ENCODE measurements at regions not wholly inside any gene's neighbourhood (a gene's known extent, or its start where the extent isn't known, plus 50 kb on each side); places are given as distances from the start of the nearest gene placed in this dataset.

GRCh38 chr15:52844823-52845222 lies 54.7 kb upstream of the ONECUT1 start:
- H3K36me3 ChIP-seq: no peaks in the 10 kb centered on the region
- DNase-seq (ENCODE audit: extremely low spot score): no peak
- H3K27ac ChIP-seq (replicated peaks in 1 of 4): no peak overlapping the region
- H3K4me1 ChIP-seq: no peaks in the 10 kb centered on the region
- no peak for TF ChIP-seq POLR2A (IDR thresholded peaks at IDR 0.05; ENCODE audit: low read depth)
- TF ChIP-seq, protein P1, sequence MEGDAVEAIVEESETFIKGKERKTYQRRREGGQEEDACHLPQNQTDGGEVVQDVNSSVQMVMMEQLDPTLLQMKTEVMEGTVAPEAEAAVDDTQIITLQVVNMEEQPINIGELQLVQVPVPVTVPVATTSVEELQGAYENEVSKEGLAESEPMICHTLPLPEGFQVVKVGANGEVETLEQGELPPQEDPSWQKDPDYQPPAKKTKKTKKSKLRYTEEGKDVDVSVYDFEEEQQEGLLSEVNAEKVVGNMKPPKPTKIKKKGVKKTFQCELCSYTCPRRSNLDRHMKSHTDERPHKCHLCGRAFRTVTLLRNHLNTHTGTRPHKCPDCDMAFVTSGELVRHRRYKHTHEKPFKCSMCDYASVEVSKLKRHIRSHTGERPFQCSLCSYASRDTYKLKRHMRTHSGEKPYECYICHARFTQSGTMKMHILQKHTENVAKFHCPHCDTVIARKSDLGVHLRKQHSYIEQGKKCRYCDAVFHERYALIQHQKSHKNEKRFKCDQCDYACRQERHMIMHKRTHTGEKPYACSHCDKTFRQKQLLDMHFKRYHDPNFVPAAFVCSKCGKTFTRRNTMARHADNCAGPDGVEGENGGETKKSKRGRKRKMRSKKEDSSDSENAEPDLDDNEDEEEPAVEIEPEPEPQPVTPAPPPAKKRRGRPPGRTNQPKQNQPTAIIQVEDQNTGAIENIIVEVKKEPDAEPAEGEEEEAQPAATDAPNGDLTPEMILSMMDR (IDR thresholded peaks at IDR 0.05): no peak
- TF ChIP-seq POLR2AphosphoS5 (IDR thresholded peaks at IDR 0.05): no peak
- TF ChIP-seq EP300 (IDR thresholded peaks at IDR 0.05): no peak
- intact Hi-C loops (cut with DNase I): no loop called here
- WGBS: 45% methylated on average over 5 of the region's 5 CpGs
- H3K4me3 ChIP-seq: no peak overlapping the region
- peaks cover 0 to 4% (median 0%) of the 10 kb centered on the region in 4 donors for H3K9me3 ChIP-seq
- H3K27me3 ChIP-seq: peaks cover 0 to 30% (median 0%) of the 10 kb centered on the region in 4 donors

Measured in esophagus muscularis mucosa (tissue), 4 donors.